ENCODE measurements at regions not wholly inside any gene's neighbourhood (a gene's known extent, or its start where the extent isn't known, plus 50 kb on each side); places are given as distances from the start of the nearest gene placed in this dataset.

DNA sequence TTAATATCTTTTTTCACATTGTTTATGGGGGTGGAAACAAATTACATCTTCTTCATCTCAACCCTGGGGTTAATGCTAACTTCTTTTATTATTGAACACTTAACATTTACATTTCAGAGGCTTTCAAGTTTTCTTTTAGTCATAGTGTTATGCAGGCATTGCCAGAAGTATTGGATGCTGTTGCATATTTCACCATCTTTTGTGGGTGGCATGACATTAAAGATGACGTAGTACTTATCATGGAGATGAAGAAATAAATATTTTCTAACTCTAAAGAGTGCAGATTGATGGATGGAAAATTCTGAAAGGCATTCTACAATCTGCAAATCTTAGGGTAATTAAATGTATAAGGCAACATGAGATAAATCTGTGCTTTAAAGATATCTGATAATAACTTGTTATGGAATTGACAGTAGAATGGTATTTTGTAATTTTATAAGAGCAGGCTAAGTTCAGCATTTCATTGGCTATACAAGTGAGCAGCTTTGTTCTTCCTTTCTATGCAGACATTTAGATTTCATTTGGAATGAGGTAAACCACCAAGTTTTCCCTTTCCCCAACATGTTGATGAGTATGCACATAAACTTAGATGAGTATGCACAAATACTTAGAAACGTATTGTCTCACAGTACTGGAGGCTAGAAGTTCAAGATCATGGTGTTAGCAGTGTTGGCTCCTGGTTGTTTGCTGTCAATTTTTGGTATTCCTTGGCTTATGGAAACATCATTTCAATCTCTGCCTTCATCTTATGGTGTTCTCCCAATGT, 924.4 kb downstream of the METTL15 start:
- H3K4me3 ChIP-seq: no peak overlapping the region
- DNase-seq: no peak
- H3K27ac ChIP-seq: no peak overlapping the region
- intact Hi-C loops (cut with DNase I; ENCODE audit: low total_unique reads): no loop called here
- H3K9me3 ChIP-seq: peaks cover 0 to 7% (median 0%) of the 10 kb centered on the region in 3 donors
- no peaks in the 10 kb centered on the region for H3K27me3 ChIP-seq
- no peak for ATAC-seq
- H3K4me1 ChIP-seq: no peaks in the 10 kb centered on the region
- in situ Hi-C loops (cut with MboI; ENCODE audit: low sequenced_read_pairs in 4 of 4): no loop called here
- TF ChIP-seq POLR2A (IDR thresholded peaks at IDR 0.05): no peak
- TF ChIP-seq, protein P1, sequence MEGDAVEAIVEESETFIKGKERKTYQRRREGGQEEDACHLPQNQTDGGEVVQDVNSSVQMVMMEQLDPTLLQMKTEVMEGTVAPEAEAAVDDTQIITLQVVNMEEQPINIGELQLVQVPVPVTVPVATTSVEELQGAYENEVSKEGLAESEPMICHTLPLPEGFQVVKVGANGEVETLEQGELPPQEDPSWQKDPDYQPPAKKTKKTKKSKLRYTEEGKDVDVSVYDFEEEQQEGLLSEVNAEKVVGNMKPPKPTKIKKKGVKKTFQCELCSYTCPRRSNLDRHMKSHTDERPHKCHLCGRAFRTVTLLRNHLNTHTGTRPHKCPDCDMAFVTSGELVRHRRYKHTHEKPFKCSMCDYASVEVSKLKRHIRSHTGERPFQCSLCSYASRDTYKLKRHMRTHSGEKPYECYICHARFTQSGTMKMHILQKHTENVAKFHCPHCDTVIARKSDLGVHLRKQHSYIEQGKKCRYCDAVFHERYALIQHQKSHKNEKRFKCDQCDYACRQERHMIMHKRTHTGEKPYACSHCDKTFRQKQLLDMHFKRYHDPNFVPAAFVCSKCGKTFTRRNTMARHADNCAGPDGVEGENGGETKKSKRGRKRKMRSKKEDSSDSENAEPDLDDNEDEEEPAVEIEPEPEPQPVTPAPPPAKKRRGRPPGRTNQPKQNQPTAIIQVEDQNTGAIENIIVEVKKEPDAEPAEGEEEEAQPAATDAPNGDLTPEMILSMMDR (IDR thresholded peaks at IDR 0.05 in 4 of 5, conservative IDR thresholded peaks at IDR 0.05 in 1 of 5): no peak
- H3K36me3 ChIP-seq: no peaks in the 10 kb centered on the region

DNA sequence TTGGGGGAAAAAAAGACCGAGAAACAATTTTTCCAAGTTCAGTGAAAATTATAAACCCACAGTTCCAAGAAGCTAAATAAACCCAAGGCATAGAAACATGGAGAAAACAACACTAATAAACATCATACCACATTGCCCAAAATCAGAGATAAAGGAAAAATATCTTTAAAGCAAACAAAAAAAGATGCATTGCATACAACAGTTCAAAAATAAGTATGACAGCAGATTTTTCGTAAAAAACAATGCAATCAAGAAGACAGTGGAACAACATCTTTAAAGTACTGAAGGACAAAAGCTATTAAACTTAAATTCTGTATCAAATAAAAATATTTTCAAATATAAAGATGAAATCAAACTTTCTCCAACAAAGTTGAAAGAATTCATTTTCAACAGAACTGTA, 921.3 kb downstream of the METTL15 start:
- Histone ChIP-seq H3K27me3 (no peaks in the 10 kb centered on the region), H3K4me1 (no peaks in the 10 kb centered on the region), H3K4me3 (no peak overlapping the region), H3K36me3 (no peaks in the 10 kb centered on the region), H3K27ac (no peak overlapping the region), H3K9me3 (peaks cover 0 to 7% (median 0%) of the 10 kb centered on the region in 3 donors)
- no peak for TF ChIP-seq POLR2A (IDR thresholded peaks at IDR 0.05)
- TF ChIP-seq, protein P1 (IDR thresholded peaks at IDR 0.05 in 4 of 5, conservative IDR thresholded peaks at IDR 0.05 in 1 of 5): no peak
- in situ Hi-C loops (cut with MboI; ENCODE audit: low sequenced_read_pairs in 4 of 4): no loop called here
- ATAC-seq (no peak), DNase-seq (no peak)
- intact Hi-C loops (cut with DNase I; ENCODE audit: low total_unique reads): no loop called here

DNA sequence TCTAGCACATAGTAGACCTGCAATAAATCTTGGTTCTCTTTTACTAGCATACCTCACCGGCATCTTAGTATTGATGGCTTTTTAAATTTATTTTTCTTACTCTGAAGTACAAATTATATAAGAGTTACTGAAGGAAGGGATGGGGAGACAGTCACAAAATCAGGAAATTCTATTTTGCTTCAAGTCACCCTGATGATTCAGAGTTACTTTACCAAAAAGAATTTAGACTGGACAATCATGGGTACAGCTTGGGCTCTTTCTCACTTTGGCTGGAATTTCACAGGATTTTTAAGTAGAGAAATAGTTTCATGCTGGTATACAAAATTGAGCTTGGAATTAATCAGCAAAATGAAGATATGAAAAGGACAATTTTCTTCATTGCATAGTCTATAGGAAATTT, 919.2 kb downstream of the METTL15 start:
- Histone ChIP-seq H3K27me3 (no peaks in the 10 kb centered on the region), H3K27ac (no peak overlapping the region), H3K4me3 (no peak overlapping the region), H3K4me1 (no peaks in the 10 kb centered on the region), H3K9me3 (peaks cover 0 to 7% (median 0%) of the 10 kb centered on the region in 3 donors), H3K36me3 (no peaks in the 10 kb centered on the region)
- in situ Hi-C loops (cut with MboI; ENCODE audit: low sequenced_read_pairs in 4 of 4): no loop called here
- DNase-seq (no peak), ATAC-seq (no peak)
- TF ChIP-seq, protein P1 (IDR thresholded peaks at IDR 0.05 in 4 of 5, conservative IDR thresholded peaks at IDR 0.05 in 1 of 5): no peak
- no peak for TF ChIP-seq POLR2A (IDR thresholded peaks at IDR 0.05)
- intact Hi-C loops (cut with DNase I; ENCODE audit: low total_unique reads): no loop called here

DNA sequence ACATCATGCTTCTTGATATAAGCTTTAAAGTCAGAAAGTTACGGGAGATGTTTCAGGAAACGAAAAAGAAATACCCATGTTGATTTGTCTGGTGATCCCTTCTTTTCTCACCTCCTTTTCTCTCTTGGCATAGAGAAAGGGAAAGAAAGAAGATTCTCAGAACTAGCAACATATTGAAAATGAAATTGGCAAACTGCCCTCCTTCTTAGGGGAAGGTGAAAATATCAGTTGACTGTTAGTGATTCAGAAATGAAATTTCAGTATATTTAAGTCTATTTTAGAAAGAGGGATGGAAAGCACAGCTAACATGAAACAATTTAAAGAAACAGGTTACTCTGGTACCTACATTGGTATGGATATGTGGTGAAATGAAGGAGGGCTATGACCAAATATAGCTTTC, 918.1 kb downstream of the METTL15 start:
- Histone ChIP-seq H3K36me3 (no peaks in the 10 kb centered on the region), H3K9me3 (peaks cover 0 to 7% (median 0%) of the 10 kb centered on the region in 3 donors), H3K4me1 (no peaks in the 10 kb centered on the region), H3K27me3 (no peaks in the 10 kb centered on the region), H3K4me3 (no peak overlapping the region), H3K27ac (no peak overlapping the region)
- DNase-seq (no peak), ATAC-seq (no peak)
- intact Hi-C loops (cut with DNase I; ENCODE audit: low total_unique reads): no loop called here
- TF ChIP-seq POLR2A (IDR thresholded peaks at IDR 0.05): no peak
- TF ChIP-seq, protein P1 (IDR thresholded peaks at IDR 0.05 in 4 of 5, conservative IDR thresholded peaks at IDR 0.05 in 1 of 5): no peak
- in situ Hi-C loops (cut with MboI; ENCODE audit: low sequenced_read_pairs in 4 of 4): no loop called here
